DND-41 (cell line): ENCODE measurements at regions not wholly inside any gene's neighbourhood (a gene's known extent, or its start where the extent isn't known, plus 50 kb on each side); places are given as distances from the start of the nearest gene placed in this dataset.

ENCODE experiments used
- CTCF ChIP-seq: IDR thresholded peaks from 2 replicates; pipeline ENCODE4 v1.5.1; 2012; ENCODE audit warnings: borderline replicate concordance, low read length, moderate library complexity, mild to moderate bottlenecking; ENCODE audit not compliant: poor library complexity, severe bottlenecking; ENCODE audit errors: extremely low read depth
- EZH2 ChIP-seq: IDR thresholded peaks from 3 replicates; pipeline ENCODE4 v1.6.1; 2012; ENCODE audit warnings: borderline replicate concordance, low read depth, mild to moderate bottlenecking, moderate library complexity, low read length, inconsistent platforms; ENCODE audit not compliant: severe bottlenecking

DNA sequence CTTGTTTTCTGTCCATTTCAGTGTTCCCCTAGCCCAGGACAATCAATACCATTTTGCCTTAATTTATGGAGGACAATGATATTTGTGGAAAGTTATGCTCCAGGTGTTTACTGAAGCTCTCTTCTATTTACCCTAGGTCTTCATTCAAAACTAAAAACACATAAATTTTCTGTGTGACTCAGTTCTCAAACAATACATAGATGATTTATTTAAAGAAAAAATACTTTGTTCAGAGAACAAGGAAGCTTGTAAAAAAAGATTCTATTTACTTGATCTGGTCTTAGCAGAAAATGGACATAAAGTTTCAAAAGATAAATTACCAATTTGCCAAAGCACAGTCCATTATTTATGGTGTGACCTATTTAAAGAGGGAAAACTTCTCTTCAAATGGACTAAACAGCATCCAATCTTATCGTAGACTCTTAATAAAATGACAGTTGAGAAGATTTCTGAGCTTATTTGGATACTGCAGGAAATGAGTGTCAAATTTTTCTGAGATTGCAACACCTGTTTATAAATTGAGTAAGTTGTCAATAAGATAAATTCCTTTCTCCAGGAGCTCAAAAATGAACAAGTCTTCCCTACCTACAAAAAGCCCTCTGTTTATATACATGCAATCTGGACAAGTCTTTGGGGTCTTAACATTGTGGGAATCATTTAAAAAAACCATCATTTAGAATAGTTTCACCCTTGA, 627.2 kb downstream of the PSAT1 start:
- no peak for TF ChIP-seq CTCF
- TF ChIP-seq EZH2 = no peak
